Activated effector memory CD4-positive, alpha-beta T cell treated with Interleukin-2 at 50 U/mL for 16 hours (primary cell): ENCODE measurements at regions not wholly inside any gene's neighbourhood (a gene's known extent, or its start where the extent isn't known, plus 50 kb on each side); places are given as distances from the start of the nearest gene placed in this dataset.

Experiments used
- DNase-seq: peaks from one replicate; pipeline ENCODE4 v3.0.0-alpha.2; 2020

DNA sequence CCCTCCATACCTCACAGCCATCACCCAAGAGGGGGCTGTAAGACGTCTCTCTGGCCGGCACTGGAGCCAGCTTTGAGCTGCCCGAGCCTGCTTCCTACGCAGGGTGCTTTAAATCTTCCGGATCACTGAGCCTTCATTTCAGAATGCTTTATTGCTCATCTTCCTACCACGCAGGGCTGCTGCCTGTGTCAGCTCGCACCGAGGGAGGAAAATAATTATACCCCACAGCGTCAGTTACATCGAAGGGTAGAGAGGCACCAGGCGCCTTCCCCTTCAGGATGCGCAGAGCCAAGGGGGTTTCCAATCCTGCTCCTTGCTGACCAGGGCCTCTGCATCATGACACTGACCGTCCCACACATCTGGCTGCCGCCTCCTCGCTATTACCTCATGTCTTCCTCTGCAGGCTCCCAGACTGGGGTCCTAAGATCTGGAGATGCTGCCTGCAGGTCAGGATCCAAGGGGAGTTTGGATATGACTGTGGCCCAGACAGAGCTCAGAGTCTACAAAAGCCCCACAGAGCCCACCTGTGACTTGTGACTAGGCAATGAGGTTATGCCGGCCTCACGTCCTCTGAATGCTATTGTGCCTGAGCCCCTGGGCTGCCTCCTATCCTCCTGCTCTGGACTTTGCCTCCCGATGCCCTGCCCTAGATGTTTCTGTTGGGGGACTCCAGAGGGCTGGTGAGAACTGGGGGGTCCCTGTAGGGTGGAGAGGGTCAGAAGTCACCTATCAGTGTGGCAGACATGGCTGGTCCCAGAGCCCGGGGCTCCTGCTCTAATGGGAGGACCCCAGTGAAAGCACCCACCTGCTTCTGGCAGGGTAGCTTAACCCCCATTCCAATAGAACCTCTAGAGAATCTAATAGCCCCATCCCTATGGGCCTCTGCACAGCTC, 220.3 kb upstream of the RTL1 start:
- DNase-seq = no peak

DNA sequence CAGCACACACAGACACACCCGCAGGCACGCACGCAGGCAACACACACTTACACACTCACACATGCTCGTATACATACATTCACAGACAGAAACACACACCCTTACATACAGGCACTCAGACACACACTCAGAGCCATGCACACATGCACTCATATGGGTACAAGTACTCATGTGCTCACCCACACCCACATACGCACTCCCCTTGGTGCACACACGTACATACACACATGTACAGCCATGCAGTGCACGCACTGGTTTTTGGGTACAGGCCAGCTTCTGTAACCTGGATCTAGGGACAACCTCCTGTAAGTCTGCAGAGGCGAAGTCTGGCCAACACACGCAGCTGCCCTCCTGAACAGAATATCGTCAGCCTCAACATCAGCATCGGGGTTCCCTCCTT, 221.3 kb upstream of the RTL1 start:
- no peak for DNase-seq

DNA sequence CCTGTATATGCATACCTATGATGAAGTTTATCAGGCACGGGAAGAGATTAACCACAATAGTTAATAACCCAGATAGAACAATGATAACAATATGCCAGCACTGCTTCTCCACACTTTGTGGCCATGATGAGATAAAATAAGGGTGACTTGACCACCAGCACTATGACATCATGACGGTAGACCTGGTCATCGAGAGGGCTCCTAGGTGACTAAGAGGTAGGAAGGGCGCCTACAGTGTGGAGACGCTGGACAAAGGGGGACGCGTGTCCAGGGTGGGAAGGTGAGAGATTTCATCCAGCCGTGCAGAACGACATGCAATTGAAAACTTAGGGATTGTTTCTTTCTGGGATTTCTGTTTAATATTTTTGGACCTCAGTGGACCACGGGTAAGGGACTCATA, 221.8 kb upstream of the RTL1 start:
- no peak for DNase-seq

DNA sequence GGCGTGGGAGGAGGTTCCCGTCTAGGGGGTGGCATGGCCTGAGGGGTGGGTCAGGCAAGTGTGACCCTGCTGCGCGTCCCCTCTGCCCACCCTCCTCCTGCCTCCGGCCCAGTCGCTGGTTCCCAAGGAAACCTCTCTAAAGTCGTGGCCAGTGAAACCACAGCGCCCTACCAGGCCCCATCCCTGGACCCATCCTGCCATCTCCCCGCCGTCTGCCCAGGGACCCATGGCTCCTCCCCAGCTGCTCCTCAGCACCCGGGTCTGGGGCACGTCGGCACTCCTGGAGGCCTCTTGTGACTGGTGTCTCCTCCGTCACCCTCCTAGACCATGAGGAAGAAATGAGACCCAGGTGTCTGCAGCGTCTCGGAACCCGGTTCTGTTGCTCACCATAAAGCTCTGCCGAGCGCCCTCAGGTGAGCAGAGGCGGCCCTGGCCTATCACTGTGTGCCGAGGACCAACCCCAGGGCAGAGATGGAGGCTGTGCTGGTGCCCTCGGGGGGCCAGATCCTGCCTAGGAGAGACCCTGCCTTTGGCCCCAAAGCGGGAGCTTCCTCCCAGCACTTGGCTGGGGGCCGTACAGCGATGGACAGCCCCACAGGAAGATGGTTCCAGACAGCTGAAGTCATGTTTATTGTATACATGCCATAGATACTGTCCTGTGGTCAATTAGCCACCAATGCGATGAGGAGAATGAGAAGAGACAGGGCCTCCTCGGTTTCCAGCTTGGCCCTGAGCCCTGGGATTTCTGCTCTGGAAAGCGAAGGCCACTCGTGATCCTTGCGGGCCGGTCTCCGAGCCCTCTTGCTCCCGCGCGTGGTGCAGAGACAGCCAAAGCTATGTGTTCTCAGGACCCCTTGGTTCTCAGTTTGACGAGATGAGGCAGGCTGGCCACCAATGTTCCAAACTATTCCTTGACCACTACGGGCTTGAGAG, 222.5 kb upstream of the RTL1 start:
- DNase-seq = no peak

DNA sequence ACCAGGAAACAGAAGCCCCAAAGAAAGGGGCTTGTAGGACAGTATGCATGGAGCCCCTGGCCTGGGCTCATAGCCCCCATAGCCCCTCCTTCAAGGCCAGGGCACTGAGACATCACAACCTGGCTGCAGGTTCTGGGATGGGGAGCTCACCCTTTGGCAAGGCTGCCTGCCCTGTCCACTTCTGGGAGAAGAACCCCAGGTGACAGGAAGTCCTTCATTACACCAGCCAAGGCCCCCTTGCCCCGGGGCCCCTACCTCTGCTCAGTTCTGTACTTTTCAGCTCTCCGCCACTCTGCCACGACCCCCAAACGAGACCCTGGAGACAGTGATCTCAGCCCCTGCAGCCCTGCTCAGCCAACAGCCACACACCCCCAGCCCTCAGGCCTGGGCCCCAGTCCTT, 223.2 kb upstream of the RTL1 start:
- no peak for DNase-seq

DNA sequence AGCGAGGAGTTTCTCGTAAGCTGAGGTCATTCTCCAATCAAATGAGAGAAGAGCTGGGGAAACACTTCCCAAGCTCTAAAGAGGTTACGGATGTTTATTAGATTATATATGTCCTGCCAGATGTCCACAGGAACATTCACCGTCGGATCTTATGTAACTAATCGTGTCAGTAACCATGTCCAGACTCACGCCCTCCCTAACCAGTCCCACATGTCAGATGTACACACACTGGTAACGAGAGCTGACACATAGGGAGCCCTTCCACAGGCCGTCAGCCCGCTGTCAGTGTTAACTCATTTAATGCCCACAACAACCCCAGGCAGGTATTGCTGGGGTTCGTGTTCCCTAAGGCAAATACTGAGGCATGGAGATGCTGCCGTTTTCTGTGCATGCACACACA, 223.7 kb upstream of the RTL1 start:
- DNase-seq = no peak

DNA sequence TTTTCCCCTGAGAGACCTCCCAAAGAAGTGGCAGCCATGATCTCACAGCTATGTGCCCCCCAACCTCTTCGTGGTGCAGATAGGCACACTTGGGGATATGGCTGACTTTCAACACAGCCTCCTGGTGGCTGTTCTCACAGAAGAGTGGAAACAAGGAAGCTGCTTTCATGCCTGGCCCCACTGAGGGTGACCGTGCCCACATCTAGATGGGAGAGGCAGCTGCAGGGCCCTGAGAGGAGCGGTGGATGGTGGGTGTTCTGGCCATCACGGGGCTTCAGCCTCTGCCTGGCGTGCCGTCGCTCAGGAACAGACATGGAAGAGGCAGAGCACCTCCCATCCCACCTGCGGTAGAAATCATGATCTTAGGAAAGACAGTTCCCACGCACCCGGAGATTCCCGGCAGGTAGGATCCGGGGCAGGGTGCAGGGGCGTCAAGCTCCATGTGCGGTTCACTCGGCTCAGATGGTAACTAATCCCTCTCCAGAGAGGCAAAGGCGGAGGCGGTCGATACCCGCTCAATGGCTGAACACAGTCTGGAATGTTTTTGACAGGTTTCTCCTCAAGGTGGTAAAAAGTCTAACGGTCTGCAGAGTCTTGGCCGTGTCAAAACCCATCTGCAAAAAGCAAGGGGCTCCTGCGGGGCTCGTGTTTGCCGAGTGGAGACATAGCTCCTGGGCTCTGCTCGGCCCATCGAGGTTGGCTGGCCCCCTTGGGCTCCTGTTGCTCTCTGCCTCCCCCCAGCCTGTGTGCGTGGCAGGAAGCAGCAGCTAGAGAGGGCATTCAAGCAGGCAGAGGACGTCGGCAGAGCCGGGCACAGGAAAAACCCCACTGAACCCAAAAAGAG, 225.2 kb upstream of the RTL1 start:
- no peak for DNase-seq

DNA sequence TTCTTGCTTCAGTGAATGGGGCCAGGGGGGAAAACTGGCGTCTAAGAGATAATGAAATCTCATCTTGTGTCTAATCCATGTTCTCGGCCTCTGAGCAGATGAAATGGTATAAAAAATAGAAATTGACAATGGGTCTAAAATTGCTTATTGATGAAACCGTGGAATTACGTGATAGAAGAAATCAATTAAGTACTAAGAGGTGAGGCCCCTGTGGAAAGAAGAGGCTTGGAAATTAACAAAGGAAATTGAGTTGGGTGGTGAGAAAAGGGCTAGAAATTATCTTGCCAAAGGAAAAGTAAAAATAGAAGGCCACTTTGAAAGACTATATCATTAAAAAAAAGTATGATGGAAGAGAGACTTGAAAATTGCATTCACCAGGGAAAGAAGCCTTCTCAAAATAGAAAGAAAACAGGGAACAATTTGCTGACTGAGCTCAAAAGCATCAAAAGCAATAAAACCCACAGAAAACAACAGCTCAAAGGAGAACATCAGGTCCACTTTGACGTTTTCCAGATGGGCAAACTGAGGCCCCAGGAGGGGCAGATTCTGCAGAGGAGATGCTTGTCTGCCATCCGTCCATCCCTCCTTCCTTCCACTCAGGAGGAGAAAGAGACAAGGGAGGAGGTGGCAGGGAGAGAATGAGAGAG, 226.1 kb upstream of the RTL1 start:
- DNase-seq = no peak

DNA sequence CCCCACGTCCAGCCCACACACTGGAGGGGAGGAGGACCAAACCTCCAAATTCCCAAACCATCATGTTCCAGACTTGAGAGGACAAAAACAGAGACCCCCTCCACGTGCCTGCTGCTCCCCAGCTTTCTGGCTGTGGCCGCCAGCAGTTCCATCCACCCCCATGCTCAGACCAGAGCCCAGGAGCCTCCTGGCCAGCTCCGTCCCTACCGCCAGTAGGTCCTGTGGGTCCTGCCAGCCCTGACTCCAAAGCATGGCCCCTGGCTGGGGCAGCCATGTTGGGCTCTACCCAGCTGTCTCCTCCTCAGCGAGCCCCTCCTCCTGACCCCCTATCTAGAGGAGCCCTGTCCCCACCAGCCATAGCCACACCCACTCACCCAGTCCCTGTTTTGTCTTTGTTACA, 227.3 kb upstream of the RTL1 start:
- DNase-seq = no peak

DNA sequence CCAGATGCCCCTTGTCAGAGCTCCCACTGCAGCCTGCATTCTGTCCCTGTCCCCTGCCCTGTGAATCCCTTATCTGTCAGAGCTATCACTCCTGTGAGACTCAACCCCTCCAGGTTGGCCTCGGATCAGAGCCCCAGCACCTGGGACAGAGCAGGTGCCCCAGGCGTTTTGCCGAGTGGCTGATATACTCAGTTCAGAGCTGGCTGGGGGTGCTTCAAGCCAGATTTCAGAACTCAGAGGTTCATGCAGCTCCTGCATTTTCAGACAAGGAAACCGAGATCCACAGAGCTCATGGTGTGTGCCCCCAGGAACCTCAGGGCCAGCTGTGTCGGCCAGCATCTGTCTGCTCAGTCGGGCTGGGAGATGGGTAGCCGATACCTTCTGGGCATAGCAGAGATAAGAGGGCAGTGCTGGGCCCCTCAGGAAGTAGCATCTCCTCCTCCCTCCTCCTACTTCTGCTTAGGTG, 228.0 kb upstream of the RTL1 start:
- DNase-seq = no peak

DNA sequence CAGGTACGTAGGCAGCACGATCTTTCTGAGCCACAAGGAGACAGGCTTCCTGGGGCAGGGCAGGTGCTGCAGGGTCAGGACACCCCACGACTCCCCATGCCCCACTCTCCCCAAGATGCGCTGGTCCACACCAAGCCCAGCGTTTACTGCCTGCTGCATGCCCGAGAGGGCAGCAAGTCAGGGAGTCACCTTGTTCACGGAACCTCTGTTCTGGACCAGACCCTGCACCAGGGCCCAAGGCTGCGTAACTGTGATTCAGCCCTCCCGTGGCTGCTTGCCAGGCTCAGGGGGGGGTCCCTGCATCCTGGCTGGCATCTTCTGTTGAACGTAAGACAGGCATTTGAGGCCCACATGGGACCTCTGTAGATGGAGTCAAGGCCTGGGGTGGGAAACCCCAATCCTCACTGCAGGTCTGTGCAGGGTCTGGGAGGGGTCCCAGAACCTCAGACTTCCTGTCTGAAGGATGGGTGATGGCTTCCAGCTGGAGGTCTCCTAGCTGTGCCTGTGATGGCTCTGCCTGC, 228.6 kb upstream of the RTL1 start:
- no peak for DNase-seq

DNA sequence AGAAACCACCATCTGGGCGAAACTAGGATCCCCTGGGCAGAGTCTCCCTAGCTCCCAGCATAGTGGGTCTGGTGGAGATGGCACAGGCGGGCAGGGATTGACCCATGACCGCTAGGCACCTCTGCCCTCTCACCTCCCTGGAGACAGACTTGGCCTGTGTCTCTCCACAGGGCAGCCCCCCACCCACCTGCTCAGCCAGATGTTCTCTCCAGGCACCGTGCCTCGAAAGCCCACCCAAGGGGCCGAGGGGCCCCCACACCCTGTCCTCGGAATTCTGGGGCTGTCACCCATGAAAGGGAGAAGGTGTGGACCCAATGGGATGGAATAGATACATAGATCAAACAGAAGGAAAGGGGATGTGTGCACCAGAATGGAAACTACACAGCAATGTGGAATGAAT, 229.1 kb upstream of the RTL1 start:
- no peak for DNase-seq

DNA sequence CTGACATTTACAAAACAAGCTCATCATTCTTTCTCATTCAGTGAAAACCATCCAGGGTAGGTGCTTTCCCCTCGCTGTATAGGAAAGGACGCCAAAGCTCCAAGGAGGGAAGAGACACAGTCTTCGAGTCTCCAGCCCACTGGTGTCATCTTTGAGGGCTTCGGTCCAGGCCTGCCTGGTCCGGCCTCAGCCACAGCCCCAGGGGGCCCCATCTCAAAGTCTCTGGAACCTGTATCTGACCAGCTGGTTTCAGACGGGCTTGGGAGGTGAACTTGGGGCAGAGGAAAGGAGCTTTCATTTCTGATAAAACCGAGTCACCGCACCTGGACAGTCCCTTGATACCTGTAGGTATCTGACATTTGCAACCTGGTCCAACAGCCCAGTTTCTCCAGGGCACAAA, 229.5 kb upstream of the RTL1 start:
- no peak for DNase-seq

DNA sequence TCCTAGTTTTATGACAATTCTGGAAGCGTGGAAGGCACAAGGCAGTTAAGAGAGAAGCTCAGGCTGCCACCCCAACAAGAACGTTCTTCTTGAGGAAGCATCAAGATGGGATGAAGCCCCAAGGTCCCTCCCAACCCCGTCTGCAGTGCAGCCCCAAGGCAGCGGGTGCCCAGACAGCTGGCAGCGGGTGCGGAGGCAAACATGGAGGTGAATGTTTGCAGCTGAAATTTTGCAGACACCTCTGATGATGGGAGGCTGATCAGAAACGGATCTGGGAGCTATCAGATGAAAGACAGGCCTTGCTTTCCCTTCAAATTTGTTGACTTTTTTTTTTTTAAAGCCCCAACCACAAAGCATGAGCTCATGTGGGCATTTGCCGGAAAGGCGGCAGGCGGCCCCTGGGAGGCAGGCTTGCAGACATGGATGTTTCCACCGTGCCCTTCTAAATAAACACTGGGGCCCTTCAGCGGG, 230.7 kb upstream of the RTL1 start:
- no peak for DNase-seq

DNA sequence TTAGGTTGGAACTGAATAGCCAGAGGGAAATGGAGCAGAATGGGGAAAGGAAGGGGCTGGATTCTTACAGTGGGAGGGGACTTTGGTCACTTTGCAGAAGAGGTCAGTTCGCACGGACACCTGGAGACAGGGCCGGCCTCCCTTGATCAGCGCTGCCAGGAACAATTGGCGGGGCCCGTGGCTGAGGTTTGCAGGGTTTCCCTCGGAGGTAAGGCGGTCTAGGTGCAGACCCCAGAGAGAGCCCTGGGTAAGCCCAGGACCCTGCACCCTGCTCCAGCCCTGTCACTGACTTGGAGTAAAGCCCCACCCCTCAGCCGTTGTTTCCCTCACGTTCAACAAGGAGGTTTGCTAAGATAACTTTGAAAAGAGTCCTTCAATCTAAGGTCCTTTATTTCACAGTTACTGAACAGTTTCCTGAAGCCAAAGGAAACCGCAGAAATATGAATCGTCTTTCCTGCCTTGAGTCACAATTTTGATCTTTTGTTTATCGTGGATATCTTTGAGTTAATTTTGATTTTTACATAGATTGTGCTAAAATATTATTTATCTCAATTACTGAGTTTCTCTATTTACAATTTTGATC, 231.4 kb upstream of the RTL1 start:
- DNase-seq = no peak

DNA sequence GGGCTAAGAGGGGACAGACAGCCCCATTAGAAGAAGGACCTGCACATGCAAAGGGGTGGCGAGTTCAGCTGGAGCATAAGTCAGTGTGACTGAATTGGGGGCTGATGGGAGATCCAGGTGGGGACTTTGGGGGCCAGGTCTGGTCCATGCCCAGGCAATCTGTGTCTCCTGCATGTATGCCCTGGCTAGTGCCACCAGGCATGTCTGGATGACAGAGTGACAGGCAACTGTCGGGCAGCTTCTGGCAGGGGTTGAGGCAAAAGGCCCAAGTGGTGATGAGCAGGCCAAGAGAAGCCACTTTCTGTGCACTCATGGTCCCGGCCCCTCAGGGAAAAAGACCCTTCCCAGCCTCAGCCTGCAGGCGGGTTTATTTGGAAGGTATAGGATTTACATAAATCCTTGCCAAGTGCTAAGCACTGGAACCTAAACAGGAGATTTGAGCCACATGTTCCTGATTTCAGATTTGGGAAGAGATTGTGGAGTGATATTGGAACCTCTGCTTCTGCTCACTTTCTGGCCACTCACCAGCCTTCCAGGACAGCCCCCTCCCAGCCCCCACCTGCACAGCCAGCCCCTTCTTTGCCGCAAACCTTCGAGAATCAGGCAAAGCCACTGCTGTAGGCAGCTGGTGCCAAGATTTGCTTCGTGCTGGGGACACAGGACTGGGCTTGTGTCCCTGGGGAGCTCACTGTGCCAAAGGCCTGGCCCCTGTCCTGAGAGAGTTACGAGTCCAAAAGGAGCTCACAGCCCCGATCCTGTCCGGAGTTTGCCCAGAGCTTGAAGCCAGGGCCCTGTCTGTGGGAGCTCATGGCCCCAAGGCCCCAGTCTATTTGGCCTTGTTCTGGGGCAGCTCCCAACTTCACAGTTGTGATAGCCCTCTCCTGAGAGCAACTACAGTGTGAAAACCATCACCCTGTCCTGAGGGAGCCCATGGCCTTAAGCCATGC, 232.5 kb upstream of the RTL1 start:
- no peak for DNase-seq

DNA sequence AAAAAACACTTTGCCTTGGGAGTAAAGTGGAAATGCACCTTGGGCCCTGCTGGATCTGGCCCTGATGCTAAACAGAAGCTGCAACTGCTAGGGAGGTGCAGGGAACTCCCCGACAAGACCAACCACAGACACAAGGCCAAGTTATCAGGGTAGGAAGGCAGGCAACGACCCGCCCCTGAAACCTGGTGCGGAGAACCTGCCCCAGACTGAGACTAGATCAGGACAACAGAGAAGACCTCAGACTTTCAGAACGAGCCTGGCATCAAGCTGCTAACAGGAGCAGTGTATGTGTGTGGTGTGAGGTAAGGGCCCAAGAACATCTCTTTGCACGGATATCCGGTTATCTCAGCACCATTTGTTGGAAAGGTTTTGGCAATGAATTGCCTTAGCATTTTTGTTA, 233.7 kb upstream of the RTL1 start:
- DNase-seq = no peak

DNA sequence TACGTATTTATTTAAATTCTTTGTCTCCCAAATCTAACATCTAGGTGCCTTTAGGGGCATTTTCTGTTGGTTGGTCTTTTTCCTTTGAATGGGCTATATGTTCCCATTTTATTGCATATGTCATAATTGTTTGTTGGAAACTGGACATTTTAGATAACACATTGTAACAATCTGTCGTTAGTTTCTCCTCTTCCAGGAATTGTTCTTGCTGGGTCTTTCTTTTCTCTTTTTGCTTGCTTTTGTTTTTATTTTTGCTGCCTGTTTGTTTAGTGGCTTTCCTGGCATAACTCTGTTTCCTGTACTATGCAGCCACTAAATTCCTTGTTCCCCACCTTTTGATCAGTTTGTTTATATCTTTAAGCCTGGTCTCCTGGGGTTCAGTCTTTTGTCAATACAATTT, 244.3 kb upstream of the RTL1 start:
- no peak for DNase-seq

DNA sequence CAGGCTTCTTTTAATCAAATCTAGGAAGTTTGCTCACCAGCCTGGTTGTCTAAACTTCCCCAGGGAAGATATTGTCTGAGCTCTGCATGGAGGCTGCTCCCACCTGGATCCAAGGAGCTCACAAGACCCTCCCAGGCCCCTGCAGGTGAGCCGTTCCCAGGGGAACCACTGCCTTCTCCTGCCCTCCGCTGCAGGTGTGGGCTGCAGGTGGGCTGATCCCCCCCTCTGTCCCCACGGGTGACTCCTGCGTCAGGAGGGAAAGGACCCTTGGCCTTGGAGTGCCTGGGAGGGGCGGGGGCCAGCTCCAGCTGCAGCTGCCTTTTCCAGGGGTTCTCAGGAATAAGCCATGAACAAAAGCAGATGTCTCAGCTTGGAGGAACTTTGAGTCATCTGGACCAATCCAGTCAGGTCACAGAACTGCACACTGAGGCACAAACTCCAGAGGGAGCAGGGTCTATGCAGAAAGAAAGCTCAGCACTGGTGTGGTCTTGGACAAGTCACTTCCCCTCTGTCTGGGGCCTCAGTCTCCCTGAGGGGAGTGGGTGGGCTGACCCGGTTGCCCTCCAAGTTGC, 246.6 kb upstream of the RTL1 start:
- DNase-seq = no peak
